GM23338 (cell line): ENCODE measurements at regions not wholly inside any gene's neighbourhood (a gene's known extent, or its start where the extent isn't known, plus 50 kb on each side); places are given as distances from the start of the nearest gene placed in this dataset.

Experiments
- ATAC-seq: fragments of 200-7000 bp; cut with Tn5 transposase; 3 replicates; pipeline ENCODE4 v1.9.1; 2020
- DNase-seq: peaks from one replicate; pipeline ENCODE4 v3.0.0-alpha.2; 2015; ENCODE audit warnings: low spot score
- H2AFZ ChIP-seq: fragments of 200-600 bp; sonication (generic); 2 replicates; pipeline ENCODE4 v1.8.0; 2016; ENCODE audit warnings: antibody characterized with exemption, mild to moderate bottlenecking, moderate library complexity
- H3F3A ChIP-seq: fragments of 200-600 bp; sonication (generic); replicated peaks from 2 replicates; pipeline ENCODE4 v1.8.0; 2017; ENCODE audit warnings: antibody characterized with exemption, mixed run types, low read depth
- H3K27ac ChIP-seq: fragments of 200-600 bp; sonication (generic); 2 replicates; pipeline ENCODE4 v1.6.1; 2016; ENCODE audit warnings: low read depth
- H3K27me3 ChIP-seq: fragments of 200-600 bp; sonication (generic); 2 replicates; pipeline ENCODE4 v1.8.0; 2016; ENCODE audit warnings: mild to moderate bottlenecking, mixed run types, moderate library complexity; ENCODE audit not compliant: insufficient read depth
- H3K36me3 ChIP-seq: fragments of 200-600 bp; sonication (generic); 2 replicates; pipeline ENCODE4 v1.8.0; 2016; ENCODE audit warnings: mild to moderate bottlenecking; ENCODE audit not compliant: insufficient read depth
- H3K4me1 ChIP-seq: fragments of 200-600 bp; sonication (generic); 2 replicates; pipeline ENCODE4 v1.8.0; 2016; ENCODE audit warnings: mild to moderate bottlenecking, moderate library complexity; ENCODE audit not compliant: insufficient read depth
- H3K4me2 ChIP-seq: fragments of 200-600 bp; sonication (generic); 2 replicates; pipeline ENCODE4 v1.7.1; 2017; ENCODE audit warnings: mixed run types
- H3K4me3 ChIP-seq: fragments of 200-600 bp; sonication (generic); 2 replicates; pipeline ENCODE4 v1.6.1; 2016; ENCODE audit warnings: mixed run types
- H3K79me2 ChIP-seq: fragments of 200-600 bp; sonication (generic); replicated peaks from 2 replicates; pipeline ENCODE4 v1.8.0; 2017; ENCODE audit warnings: mild to moderate bottlenecking; ENCODE audit not compliant: insufficient read depth
- H3K9me2 ChIP-seq: fragments of 200-600 bp; sonication (generic); 2 replicates; pipeline ENCODE4 v1.8.0; 2017; ENCODE audit not compliant: insufficient read depth
- H4K20me1 ChIP-seq: fragments of 200-600 bp; sonication (generic); replicated peaks from 2 replicates; pipeline ENCODE4 v1.8.0; 2017; ENCODE audit warnings: mild to moderate bottlenecking; ENCODE audit not compliant: insufficient read depth
- H3K27ac Mint-ChIP-seq: 2 replicates; pipeline ENCODE4 v1.8.0; 2020; ENCODE audit warnings: inconsistent platforms, mild to moderate bottlenecking, moderate library complexity, mixed read lengths
- H3K27me3 Mint-ChIP-seq: 3 replicates; pipeline ENCODE4 v1.8.0; 2022; ENCODE audit warnings: low read depth, mild to moderate bottlenecking, moderate library complexity, mixed read lengths, inconsistent platforms; ENCODE audit not compliant: insufficient read depth, poor library complexity
- H3K36me3 Mint-ChIP-seq: 3 replicates; pipeline ENCODE4 v1.8.0; 2021; ENCODE audit warnings: low read depth, mild to moderate bottlenecking, inconsistent platforms, moderate library complexity, mixed read lengths
- H3K4me1 Mint-ChIP-seq: 3 replicates; pipeline ENCODE4 v1.8.0; 2020; ENCODE audit warnings: mild to moderate bottlenecking, inconsistent platforms, mixed read lengths
- H3K4me3 Mint-ChIP-seq: 3 replicates; pipeline ENCODE4 v1.8.0; 2021; ENCODE audit warnings: moderate library complexity, mild to moderate bottlenecking, inconsistent platforms, mixed read lengths
- H3K9me3 Mint-ChIP-seq: 3 replicates; pipeline ENCODE4 v1.8.0; 2020; ENCODE audit warnings: moderate library complexity, mild to moderate bottlenecking, inconsistent platforms, mixed read lengths
- CREB1 ChIP-seq: fragments of 250-450 bp; sonication (Bioruptor Pico); IDR thresholded peaks from 2 replicates; pipeline ENCODE4 v1.5.0; 2020; ENCODE audit warnings: low read depth, mild to moderate bottlenecking, moderate library complexity
- CTCF ChIP-seq, 2 experiments: fragments of 200-600 bp in 1 of 2; sonication (generic) in 1 of 2; conservative IDR thresholded peaks; 2 replicates each; pipeline versions ENCODE4 v1.5.1 to v1.6.1; 2016 to 2017; ENCODE audit warnings: antibody characterized with exemption in 2 of 2, low read depth in 2 of 2, mild to moderate bottlenecking in 2 of 2, moderate library complexity in 1 of 2
- ETS1 ChIP-seq: IDR thresholded peaks from 2 replicates; pipeline ENCODE4 v1.6.1; 2016; ENCODE audit warnings: antibody characterized with exemption
- EZH2 ChIP-seq: fragments of 200-600 bp; sonication (generic); IDR thresholded peaks from one replicate; pipeline ENCODE4 v1.8.0; 2017; ENCODE audit warnings: antibody characterized with exemption, mild to moderate bottlenecking, low read depth; ENCODE audit not compliant: unreplicated experiment
- EZH2phosphoT487 ChIP-seq: fragments of 200-600 bp; sonication (generic); IDR thresholded peaks from one replicate; pipeline ENCODE4 v1.8.1; 2018; ENCODE audit warnings: antibody characterized with exemption; ENCODE audit not compliant: unreplicated experiment
- JUNB ChIP-seq: IDR thresholded peaks from one replicate; pipeline ENCODE4 v1.6.1; 2016; ENCODE audit warnings: antibody characterized with exemption; ENCODE audit not compliant: unreplicated experiment
- NANOG ChIP-seq: IDR thresholded peaks from 2 replicates; pipeline ENCODE4 v1.6.1; 2016; ENCODE audit warnings: antibody characterized with exemption, borderline replicate concordance
- POLR2AphosphoS5 ChIP-seq: IDR thresholded peaks from 2 replicates; pipeline ENCODE4 v1.6.1; 2016; ENCODE audit warnings: antibody characterized with exemption, low read depth
- REST ChIP-seq: IDR thresholded peaks from one replicate; pipeline ENCODE4 v1.6.1; 2018; ENCODE audit warnings: antibody characterized with exemption; ENCODE audit not compliant: unreplicated experiment
- STAT1 ChIP-seq: IDR thresholded peaks from one replicate; pipeline ENCODE4 v1.6.1; 2016; ENCODE audit warnings: antibody characterized with exemption; ENCODE audit not compliant: unreplicated experiment
- ZNF114 ChIP-seq: fragments of 250-450 bp; sonication (Bioruptor Pico); IDR thresholded peaks from 2 replicates; pipeline ENCODE4 v1.5.0; 2020; ENCODE audit warnings: mild to moderate bottlenecking, moderate library complexity
- ZNF331 ChIP-seq: fragments of 250-450 bp; sonication (Bioruptor Pico); IDR thresholded peaks from 2 replicates; pipeline ENCODE4 v1.5.0; 2020; ENCODE audit warnings: low read depth, mild to moderate bottlenecking, moderate library complexity
- ZNF462 ChIP-seq: fragments of 250-450 bp; sonication (Bioruptor Pico); IDR thresholded peaks from 2 replicates; pipeline ENCODE4 v1.5.0; 2020; ENCODE audit warnings: mild to moderate bottlenecking, moderate library complexity

GRCh38 chr3:150142936-150143335, 172.2 kb upstream of the PFN2 start:
- Mint-ChIP-seq H3K27ac (no peak overlapping the region), H3K36me3 (no peaks in the 10 kb centered on the region), H3K9me3 (no peaks in the 10 kb centered on the region), H3K4me1 (peaks cover 4% of the 10 kb centered on the region; the same call in 1 of the 3 replicates), H3K4me3 (no peak overlapping the region), H3K27me3 (no peaks in the 10 kb centered on the region)
- no peak overlapping the region for H3K4me2 ChIP-seq
- H2AFZ ChIP-seq, result no peak overlapping the region; the same call in 1 of the 2 replicates
- no peaks in the 10 kb centered on the region for H4K20me1 ChIP-seq
- H3K27me3 ChIP-seq, result no peaks in the 10 kb centered on the region
- H3K79me2 ChIP-seq, result no peaks in the 10 kb centered on the region
- no peaks in the 10 kb centered on the region for H3F3A ChIP-seq
- no peaks in the 10 kb centered on the region for H3K9me2 ChIP-seq
- 0 out of 2 replicates have a peak, but pooled peaks cover 7% of the 10 kb centered on the region for H3K4me1 ChIP-seq
- no peak for DNase-seq
- H3K36me3 ChIP-seq, result no peaks in the 10 kb centered on the region
- no peak for TF ChIP-seq CTCF (conservative IDR thresholded peaks at IDR 0.05; ENCODE audit: low read depth in 2 of 2)
- TF ChIP-seq STAT1, result no peak
- TF ChIP-seq EZH2, result no peak
- no peak for TF ChIP-seq ZNF462
- no peak for TF ChIP-seq POLR2AphosphoS5
- TF ChIP-seq ZNF114 (CRISPR knock-in tag), result no peak
- TF ChIP-seq ETS1, result no peak
- TF ChIP-seq CREB1, result no peak
- no peak for TF ChIP-seq EZH2phosphoT487
- TF ChIP-seq JUNB, result no peak
- no peak for TF ChIP-seq ZNF331
- TF ChIP-seq REST, result no peak
- no peak for TF ChIP-seq NANOG
- ATAC-seq, result no peak
- no peak overlapping the region for H3K4me3 ChIP-seq
- H3K27ac ChIP-seq, result no peak overlapping the region
